PC-3 (cell line): ENCODE measurements at regions not wholly inside any gene's neighbourhood (a gene's known extent, or its start where the extent isn't known, plus 50 kb on each side); places are given as distances from the start of the nearest gene placed in this dataset.

Source experiments
- ATAC-seq: fragments of 200-7000 bp; cut with Tn5 transposase; 2 replicates; pipeline ENCODE4 v1.9.1; 2020; ENCODE audit warnings: mild to moderate bottlenecking, moderate library complexity
- BruUV-seq: library from RNA; stranded (reverse); fragments of 400-500 nt; replicated peaks from 2 replicates; lab custom pipeline; 2021; lab: Mats Ljungman, UMichigan
- CTCF ChIA-PET: fragments of 300-600 bp; sonication (Branson Sonifier 250); formaldehyde crosslinking; loops from one replicate; lab custom pipeline; 2022; ENCODE audit warnings: antibody characterized with exemption; lab: Charles Lee
- POLR2A ChIA-PET: fragments of 300-600 bp; sonication (Branson Sonifier 250); formaldehyde crosslinking; loops from one replicate; lab custom pipeline; 2022; ENCODE audit warnings: antibody characterized with exemption; ENCODE audit not compliant: unreplicated experiment; lab: Charles Lee
- DNase-seq: peaks from one replicate; pipeline ENCODE4 v3.0.0-alpha.2; 2015
- H2AFZ ChIP-seq: fragments of 300-600 bp; sonication (generic); 2 replicates; pipeline ENCODE4 v1.6.0; 2016; ENCODE audit warnings: antibody characterized with exemption, low read length
- H3F3A ChIP-seq: fragments of 300-600 bp; sonication (generic); one replicate; pipeline ENCODE4 v1.6.0; 2017; ENCODE audit warnings: antibody characterized with exemption, low read length, control low read depth, mild to moderate bottlenecking; ENCODE audit not compliant: unreplicated experiment
- H3K27ac ChIP-seq: fragments of 300-600 bp; sonication (generic); 2 replicates; pipeline ENCODE4 v1.5.1; 2016; ENCODE audit warnings: mild to moderate bottlenecking, low read length
- H3K27me3 ChIP-seq: fragments of 300-600 bp; sonication (generic); 2 replicates; pipeline ENCODE4 v1.6.1; 2016; ENCODE audit warnings: low read length, mixed read lengths
- H3K36me3 ChIP-seq: fragments of 300-600 bp; sonication (generic); 2 replicates; pipeline ENCODE4 v1.6.1; 2016; ENCODE audit warnings: low read depth, mixed run types, low read length, mixed read lengths
- H3K4me1 ChIP-seq: fragments of 300-600 bp; sonication (generic); 2 replicates; pipeline ENCODE4 v1.5.1; 2016; ENCODE audit warnings: low read length; ENCODE audit not compliant: insufficient read depth
- H3K4me2 ChIP-seq: fragments of 300-600 bp; sonication (generic); 2 replicates; pipeline ENCODE4 v1.6.0; 2016; ENCODE audit warnings: low read length
- H3K4me3 ChIP-seq: fragments of 300-600 bp; sonication (generic); 2 replicates; pipeline ENCODE4 v1.5.1; 2016; ENCODE audit warnings: mild to moderate bottlenecking, low read length, mixed read lengths
- H3K79me2 ChIP-seq: fragments of 300-600 bp; sonication (generic); 2 replicates; pipeline ENCODE4 v1.6.1; 2017; ENCODE audit warnings: low read length, mixed read lengths
- H3K9ac ChIP-seq: fragments of 300-600 bp; sonication (generic); 2 replicates; pipeline ENCODE4 v1.6.0; 2016; ENCODE audit warnings: mild to moderate bottlenecking, low read length
- H3K9me2 ChIP-seq: fragments of 300-600 bp; sonication (generic); replicated peaks from 2 replicates; pipeline ENCODE4 v1.6.1; 2016; ENCODE audit warnings: mixed run types, low read length, mixed read lengths
- H3K9me3 ChIP-seq: fragments of 300-600 bp; sonication (generic); 2 replicates; pipeline ENCODE4 v1.6.1; 2016; ENCODE audit warnings: low read length, mixed read lengths
- H4K20me1 ChIP-seq: fragments of 300-600 bp; sonication (generic); 2 replicates; pipeline ENCODE4 v1.6.1; 2016; ENCODE audit warnings: low read length, mixed read lengths
- EZH2 ChIP-seq: fragments of 300-600 bp; sonication (generic); IDR thresholded peaks from one replicate; pipeline ENCODE4 v1.6.1; 2017; ENCODE audit warnings: antibody characterized with exemption, mild to moderate bottlenecking, low read length; ENCODE audit not compliant: unreplicated experiment
- EZH2phosphoT487 ChIP-seq: fragments of 300-600 bp; sonication (generic); IDR thresholded peaks from 2 replicates; pipeline ENCODE4 v1.6.1; 2018; ENCODE audit warnings: mild to moderate bottlenecking, antibody characterized with exemption, low read length, borderline replicate concordance
- intact Hi-C: fragments of 100-400 bp; cut with micrococcal nuclease; formaldehyde crosslinking; loops from 2 replicates; pipeline ENCODE4 v1.9.0; 2023
- TF ChIP-seq, protein P1 (sequence below): fragments of 300-600 bp; sonication (generic); conservative IDR thresholded peaks from 2 replicates; pipeline ENCODE4 v1.5.1; 2017; ENCODE audit warnings: antibody characterized with exemption, low read depth, mild to moderate bottlenecking, low read length

DNA sequence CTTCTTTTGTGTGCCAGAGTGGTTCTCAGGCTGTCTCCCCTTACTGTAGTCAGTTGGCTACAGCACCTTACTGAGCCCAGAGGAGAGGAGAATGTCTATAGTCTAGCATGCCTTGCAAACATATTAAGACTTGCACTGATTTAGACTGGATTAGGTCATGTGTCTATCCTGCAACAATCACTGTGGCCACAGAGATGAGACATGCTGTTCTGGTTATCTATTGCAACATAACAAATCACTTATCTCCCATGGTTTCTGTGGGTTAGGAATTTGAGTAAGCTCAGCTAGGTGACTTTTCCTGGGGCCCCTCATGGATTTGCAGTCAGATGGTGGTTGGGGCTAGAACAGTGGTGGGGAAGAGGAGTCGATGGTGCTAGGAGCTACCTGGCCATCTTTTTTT lies 261.3 kb downstream of the SOD2 start:
- intact Hi-C loops, result no loop called here
- Histone ChIP-seq H2AFZ (no peak overlapping the region), H3K9ac (no peak overlapping the region), H3K27ac (no peak overlapping the region), H3K4me3 (no peak overlapping the region), H3K36me3 (no peaks in the 10 kb centered on the region), H4K20me1 (no peaks in the 10 kb centered on the region), H3K4me1 (no peaks in the 10 kb centered on the region), H3K27me3 (peaks cover 32% of the 10 kb centered on the region), H3K79me2 (no peaks in the 10 kb centered on the region), H3K4me2 (no peak overlapping the region), H3K9me2 (no peaks in the 10 kb centered on the region), H3K9me3 (no peaks in the 10 kb centered on the region), H3F3A (no peaks in the 10 kb centered on the region)
- no peak for ATAC-seq
- TF ChIP-seq, protein P1, sequence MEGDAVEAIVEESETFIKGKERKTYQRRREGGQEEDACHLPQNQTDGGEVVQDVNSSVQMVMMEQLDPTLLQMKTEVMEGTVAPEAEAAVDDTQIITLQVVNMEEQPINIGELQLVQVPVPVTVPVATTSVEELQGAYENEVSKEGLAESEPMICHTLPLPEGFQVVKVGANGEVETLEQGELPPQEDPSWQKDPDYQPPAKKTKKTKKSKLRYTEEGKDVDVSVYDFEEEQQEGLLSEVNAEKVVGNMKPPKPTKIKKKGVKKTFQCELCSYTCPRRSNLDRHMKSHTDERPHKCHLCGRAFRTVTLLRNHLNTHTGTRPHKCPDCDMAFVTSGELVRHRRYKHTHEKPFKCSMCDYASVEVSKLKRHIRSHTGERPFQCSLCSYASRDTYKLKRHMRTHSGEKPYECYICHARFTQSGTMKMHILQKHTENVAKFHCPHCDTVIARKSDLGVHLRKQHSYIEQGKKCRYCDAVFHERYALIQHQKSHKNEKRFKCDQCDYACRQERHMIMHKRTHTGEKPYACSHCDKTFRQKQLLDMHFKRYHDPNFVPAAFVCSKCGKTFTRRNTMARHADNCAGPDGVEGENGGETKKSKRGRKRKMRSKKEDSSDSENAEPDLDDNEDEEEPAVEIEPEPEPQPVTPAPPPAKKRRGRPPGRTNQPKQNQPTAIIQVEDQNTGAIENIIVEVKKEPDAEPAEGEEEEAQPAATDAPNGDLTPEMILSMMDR, result no peak
- TF ChIP-seq EZH2 (no peak), EZH2phosphoT487 (no peak)
- ChIA-PET POLR2A (no interaction called here), CTCF (no interaction called here)
- DNase-seq, result no peak
- no TSS peak for BruUV-seq

GRCh38 chr6:159430323-159430722 lies 261.1 kb downstream of the FNDC1 start:
- ChIA-PET CTCF (no interaction called here), POLR2A (no interaction called here)
- H4K20me1 ChIP-seq, result no peaks in the 10 kb centered on the region
- TF ChIP-seq, protein P1, result no peak
- TF ChIP-seq EZH2phosphoT487 (no peak), EZH2 (no peak)
- H3K4me2 ChIP-seq, result no peak overlapping the region
- no TSS peak for BruUV-seq
- H3K36me3 ChIP-seq, result no peaks in the 10 kb centered on the region
- no peak overlapping the region for H3K27ac ChIP-seq
- H3K9ac ChIP-seq, result no peak overlapping the region
- no peaks in the 10 kb centered on the region for H3K9me2 ChIP-seq
- H3K27me3 ChIP-seq, result peaks cover 19% of the 10 kb centered on the region
- no peaks in the 10 kb centered on the region for H3K79me2 ChIP-seq
- no peak for DNase-seq
- H3K4me3 ChIP-seq, result no peak overlapping the region
- no peaks in the 10 kb centered on the region for H3F3A ChIP-seq
- no peak overlapping the region for H2AFZ ChIP-seq
- no peak for ATAC-seq
- intact Hi-C loops, result no loop called here
- no peaks in the 10 kb centered on the region for H3K9me3 ChIP-seq
- H3K4me1 ChIP-seq, result no peaks in the 10 kb centered on the region

DNA sequence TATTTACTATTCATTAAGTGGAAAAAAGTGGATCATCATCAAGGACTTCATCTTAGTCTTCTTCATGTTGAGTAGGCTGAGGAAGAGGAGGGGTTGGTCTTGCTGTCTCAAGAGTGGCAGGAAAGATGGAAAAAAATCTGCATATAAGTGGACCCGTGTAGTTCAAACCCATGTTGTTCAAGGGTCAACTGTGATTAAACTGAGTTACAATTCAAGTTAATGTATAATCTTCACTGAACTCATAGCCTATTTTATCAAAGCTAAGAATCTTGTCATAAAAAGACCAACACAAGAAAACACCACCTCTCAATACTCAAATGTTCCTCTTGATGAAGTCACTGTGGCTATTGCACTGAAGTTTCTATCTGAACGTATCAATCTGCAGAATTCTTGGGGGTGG lies 260.2 kb downstream of the FNDC1 start:
- no peak for TF ChIP-seq EZH2phosphoT487
- TF ChIP-seq, protein P1, result no peak
- TF ChIP-seq EZH2, result no peak
- Histone ChIP-seq H3K9me2 (no peaks in the 10 kb centered on the region), H4K20me1 (no peaks in the 10 kb centered on the region), H2AFZ (no peak overlapping the region), H3K27ac (no peak overlapping the region), H3K4me2 (no peak overlapping the region), H3K4me3 (no peak overlapping the region), H3F3A (no peaks in the 10 kb centered on the region), H3K4me1 (no peaks in the 10 kb centered on the region), H3K79me2 (no peaks in the 10 kb centered on the region), H3K36me3 (no peaks in the 10 kb centered on the region), H3K9ac (no peak overlapping the region), H3K9me3 (no peaks in the 10 kb centered on the region), H3K27me3 (peaks cover 19% of the 10 kb centered on the region; the same call in 1 of the 2 replicates)
- CTCF ChIA-PET, result no interaction called here
- DNase-seq (no peak), ATAC-seq (no peak)
- BruUV-seq, result no TSS peak
- POLR2A ChIA-PET, result no interaction called here
- intact Hi-C loops, result no loop called here
